HG03108 (cell line): ENCODE measurements at regions not wholly inside any gene's neighbourhood (a gene's known extent, or its start where the extent isn't known, plus 50 kb on each side); places are given as distances from the start of the nearest gene placed in this dataset.

ENCODE experiments used
- ATAC-seq: cut with Tn5 transposase; IDR thresholded peaks from one replicate; pipeline ENCODE4 v1.9.1; 2021; ENCODE audit warnings: moderate library complexity; ENCODE audit not compliant: unreplicated experiment

GRCh38 chr10:10294184-10294880, 723.3 kb upstream of the CELF2 start:
- no peak for ATAC-seq

- no peak for ATAC-seq
Measured at GRCh38 chr10:10294881-10295529, 722.7 kb upstream of the CELF2 start.

- ATAC-seq: no peak
Measured at GRCh38 chr10:10295537-10295936, 722.1 kb upstream of the CELF2 start.

GRCh38 chr10:10302689-10303088, 715.0 kb upstream of the CELF2 start:
- no peak for ATAC-seq

GRCh38 chr10:10307036-10307435, 710.6 kb upstream of the CELF2 start:
- ATAC-seq: no peak

GRCh38 chr10:10307551-10307950, 710.1 kb upstream of the CELF2 start:
- ATAC-seq: no peak

GRCh38 chr10:10310498-10310897, 707.2 kb upstream of the CELF2 start:
- no peak for ATAC-seq

- ATAC-seq: no peak
Measured at GRCh38 chr10:10311966-10312365, 705.7 kb upstream of the CELF2 start.

- ATAC-seq: no peak
Measured at GRCh38 chr10:10313149-10313835, 704.4 kb upstream of the CELF2 start.

- no peak for ATAC-seq
Measured at GRCh38 chr10:10314626-10315025, 703.0 kb upstream of the CELF2 start.

GRCh38 chr10:10315989-10316388, 701.7 kb upstream of the CELF2 start:
- no peak for ATAC-seq

GRCh38 chr10:10317151-10317550, 700.5 kb upstream of the CELF2 start:
- ATAC-seq: no peak

GRCh38 chr10:10318856-10319255, 698.8 kb upstream of the CELF2 start:
- no peak for ATAC-seq

GRCh38 chr10:10320956-10321355, 696.7 kb upstream of the CELF2 start:
- no peak for ATAC-seq

- no peak for ATAC-seq
Measured at GRCh38 chr10:10326116-10326515, 691.6 kb upstream of the CELF2 start.

- no peak for ATAC-seq
Measured at GRCh38 chr10:10327934-10328333, 689.7 kb upstream of the CELF2 start.

- no peak for ATAC-seq
Measured at GRCh38 chr10:10330418-10330817, 687.3 kb upstream of the CELF2 start.

- ATAC-seq: no peak
Measured at GRCh38 chr10:10332786-10333185, 684.9 kb upstream of the CELF2 start.

GRCh38 chr10:10333622-10334021, 684.0 kb upstream of the CELF2 start:
- no peak for ATAC-seq

- ATAC-seq: no peak
Measured at GRCh38 chr10:10338339-10338738, 679.3 kb upstream of the CELF2 start.

- ATAC-seq: no peak
Measured at GRCh38 chr10:10346390-10347150, 671.1 kb upstream of the CELF2 start.
